ENCODE measurements at regions not wholly inside any gene's neighbourhood (a gene's known extent, or its start where the extent isn't known, plus 50 kb on each side); places are given as distances from the start of the nearest gene placed in this dataset.
"Not testable (repeated sequence)": the region's sequence is repeated elsewhere in the genome, so short reads cannot be mapped to it uniquely, and the experiment has no call there.

DNA sequence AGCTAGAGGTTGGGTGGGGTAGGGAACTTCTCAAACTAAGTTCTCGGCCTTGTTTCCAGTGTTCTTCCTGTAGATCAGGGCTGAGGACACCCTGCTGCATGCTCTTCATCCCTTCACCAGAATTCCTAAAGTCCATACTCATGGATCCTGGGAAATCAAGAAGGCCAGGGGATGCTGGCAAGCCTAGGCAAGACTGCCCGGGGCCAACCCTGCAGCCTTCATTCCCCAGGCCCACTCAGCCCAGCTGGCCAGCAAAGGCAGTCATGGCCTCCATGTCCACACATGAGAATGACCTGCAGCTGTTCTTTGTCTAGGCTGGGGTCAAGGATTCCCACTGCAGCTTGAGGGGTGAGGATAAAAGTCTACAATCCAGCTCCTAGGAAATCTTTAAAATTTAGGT is 109.3 kb upstream of the ETV6 start:
- DNase-seq = no peak

- DNase-seq = no peak
Observed at GRCh38 chr12:11540615-11541310, 108.7 kb upstream of the ETV6 start.

- DNase-seq = no peak
Observed at GRCh38 chr12:11542599-11542998, 106.9 kb upstream of the ETV6 start.

DNA sequence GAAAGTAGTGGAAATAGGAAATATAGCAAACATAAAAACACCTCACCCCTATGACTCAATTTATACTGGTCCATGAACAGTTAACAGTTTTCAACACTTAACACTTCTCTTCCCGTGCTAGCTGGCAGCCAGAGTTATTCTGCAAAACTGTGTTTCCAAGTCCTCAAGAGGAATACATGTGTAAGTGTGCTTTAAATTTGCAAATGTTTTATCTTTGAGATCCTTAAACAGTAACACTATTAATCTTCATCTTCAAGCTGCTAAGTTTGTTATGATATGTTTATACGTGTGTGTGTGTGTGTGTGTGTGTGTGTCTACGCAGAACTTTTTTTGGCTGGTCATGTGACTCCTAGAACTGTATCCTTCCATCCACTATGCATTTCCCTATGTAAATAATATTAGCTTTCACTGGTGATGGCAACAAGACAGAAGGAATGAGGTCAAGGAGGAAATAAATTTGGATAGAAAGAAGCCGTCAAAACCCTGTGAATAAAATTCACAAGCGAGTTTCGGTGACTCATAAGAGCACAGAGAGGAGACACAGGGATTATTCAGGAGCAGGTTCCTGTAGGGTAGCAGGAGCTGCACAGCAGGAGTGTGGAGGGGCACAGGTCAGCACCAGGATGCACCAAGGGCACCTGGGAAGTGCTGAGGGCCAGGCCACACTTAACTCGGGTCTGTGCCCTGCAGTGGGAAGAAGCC is 105.9 kb upstream of the ETV6 start:
- no peak for DNase-seq

DNA sequence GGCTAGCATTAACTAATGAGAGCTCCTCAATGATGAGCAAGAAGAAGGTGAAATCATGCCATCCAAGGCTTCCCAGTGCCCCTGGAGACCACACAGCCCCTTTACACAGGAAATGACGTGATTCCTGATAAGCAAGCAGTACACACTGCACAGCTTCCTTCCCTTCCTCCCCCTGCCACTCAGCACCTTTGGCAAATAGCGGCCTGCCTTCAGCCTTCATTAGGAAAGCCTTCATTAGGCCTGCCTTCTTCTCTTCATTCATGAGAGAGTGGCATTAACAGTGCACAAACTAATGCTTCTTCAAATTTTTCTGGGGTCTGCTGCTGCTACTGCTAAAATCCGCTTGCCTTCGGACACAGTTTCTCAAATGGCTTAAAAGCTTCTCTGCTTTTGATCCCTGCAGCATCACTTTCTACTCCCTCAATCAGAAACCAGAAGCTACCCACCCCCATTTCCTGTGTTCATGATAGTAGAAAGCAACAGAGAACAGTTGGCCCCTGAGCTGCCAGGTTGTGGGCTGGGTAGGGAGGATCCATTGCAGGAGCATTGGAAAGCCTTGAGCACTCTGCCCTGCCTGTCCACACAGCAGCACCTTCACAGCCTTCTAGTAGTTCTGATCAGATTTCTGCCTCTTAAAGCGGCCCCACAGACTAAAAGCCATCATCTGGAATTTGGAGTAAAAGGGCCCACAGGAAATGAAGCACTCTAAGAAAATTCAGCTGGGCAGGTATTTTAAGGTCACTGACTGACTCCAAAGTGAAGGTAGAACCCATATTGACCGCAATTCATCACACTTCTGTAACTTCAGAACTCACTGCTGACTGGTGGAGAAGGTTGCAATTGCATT is 103.8 kb upstream of the ETV6 start:
- DNase-seq = no peak

DNA sequence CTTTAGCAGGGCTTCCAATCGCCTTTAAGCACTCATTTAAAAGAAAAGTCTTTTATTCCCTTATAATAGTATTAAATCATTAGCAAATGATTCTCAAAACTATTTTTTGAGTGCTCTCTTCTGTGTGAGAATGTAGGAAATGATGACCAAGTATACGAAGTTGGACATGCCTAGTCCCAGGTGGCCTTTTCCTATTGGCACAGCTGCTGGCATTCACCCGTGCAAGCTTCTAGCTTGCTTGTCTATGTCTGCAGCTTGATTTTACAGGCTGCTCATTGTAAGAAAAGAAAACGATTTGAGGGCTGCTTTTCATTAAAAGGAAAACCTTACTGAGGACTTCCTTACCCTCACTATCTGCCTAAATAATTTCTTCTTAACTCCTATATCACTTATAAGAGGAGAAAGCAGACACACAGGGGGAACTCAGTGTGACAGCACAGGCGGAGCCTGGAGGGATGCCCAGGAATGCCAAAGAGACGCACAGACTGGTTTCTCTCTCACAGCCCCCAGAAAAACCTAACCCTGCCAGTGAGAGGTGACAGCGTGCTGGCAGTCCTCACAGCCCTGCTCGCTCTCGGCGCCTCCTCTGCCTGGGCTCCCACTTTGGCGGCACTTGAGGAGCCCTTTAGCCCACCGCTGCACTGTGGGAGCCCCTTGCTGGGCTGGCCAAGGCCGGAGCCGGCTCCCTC is 102.7 kb upstream of the ETV6 start:
- DNase-seq = peak; percentile 34

DNA sequence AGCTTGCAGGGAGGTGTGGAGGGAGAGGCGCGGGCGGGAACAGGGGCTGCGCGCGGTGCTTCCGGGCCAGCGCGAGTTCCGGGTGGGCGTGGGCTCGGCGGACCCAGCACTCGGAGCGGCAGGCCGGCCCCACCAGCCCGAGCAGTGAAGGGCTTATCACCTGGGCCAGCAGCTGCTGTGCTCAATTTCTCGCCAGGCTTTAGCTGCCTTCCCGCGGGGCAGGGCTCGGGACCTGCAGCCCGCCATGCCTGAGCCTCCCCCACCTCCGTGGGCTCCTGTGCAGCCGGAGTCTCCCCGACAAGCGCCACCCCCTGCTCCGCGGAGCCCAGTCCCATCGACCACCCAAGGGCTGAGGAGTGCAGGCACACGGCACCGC is 102.2 kb upstream of the ETV6 start:
- not testable (repeated sequence) for DNase-seq

DNA sequence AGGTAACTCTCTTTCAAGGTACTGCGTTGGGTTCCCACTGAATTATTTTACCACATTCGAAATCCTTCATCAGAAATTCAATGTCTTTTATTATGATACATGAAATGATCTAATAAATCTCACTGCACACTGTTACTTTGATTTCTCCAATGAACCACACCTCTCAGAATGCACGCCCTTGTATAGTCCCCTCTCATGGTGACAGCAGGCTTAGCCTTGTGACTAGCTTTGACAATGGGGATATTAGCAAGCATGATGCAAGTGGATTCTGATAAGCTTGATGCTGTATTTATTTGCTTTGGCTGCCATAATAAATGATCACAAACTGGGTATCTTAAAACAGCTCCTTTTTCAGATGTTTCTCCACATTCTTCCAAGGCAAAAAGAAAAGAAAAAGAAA is 100.4 kb upstream of the ETV6 start:
- DNase-seq = no peak

GRCh38 chr12:11553871-11554533 is 95.5 kb upstream of the ETV6 start:
- peak; percentile 62 for DNase-seq

DNA sequence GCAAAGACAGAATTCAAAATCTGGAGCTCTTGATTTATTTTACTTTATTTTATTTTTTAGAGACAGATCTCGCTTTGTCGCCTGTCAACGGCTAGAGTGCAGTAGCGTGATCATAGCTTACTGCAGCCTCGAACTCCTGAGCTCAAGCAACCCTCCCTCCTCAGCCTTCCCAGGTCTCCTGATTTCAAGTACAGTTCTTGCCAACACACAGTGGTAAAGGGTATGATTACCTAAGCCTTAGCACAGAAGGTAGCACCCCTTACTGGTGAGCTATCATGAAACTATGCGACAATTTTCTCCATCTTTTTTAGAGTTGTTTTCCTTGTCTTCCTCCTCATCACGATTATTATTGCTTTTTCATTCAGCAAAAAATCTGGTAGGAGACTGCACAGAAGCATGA is 94.3 kb upstream of the ETV6 start:
- no peak for DNase-seq

DNA sequence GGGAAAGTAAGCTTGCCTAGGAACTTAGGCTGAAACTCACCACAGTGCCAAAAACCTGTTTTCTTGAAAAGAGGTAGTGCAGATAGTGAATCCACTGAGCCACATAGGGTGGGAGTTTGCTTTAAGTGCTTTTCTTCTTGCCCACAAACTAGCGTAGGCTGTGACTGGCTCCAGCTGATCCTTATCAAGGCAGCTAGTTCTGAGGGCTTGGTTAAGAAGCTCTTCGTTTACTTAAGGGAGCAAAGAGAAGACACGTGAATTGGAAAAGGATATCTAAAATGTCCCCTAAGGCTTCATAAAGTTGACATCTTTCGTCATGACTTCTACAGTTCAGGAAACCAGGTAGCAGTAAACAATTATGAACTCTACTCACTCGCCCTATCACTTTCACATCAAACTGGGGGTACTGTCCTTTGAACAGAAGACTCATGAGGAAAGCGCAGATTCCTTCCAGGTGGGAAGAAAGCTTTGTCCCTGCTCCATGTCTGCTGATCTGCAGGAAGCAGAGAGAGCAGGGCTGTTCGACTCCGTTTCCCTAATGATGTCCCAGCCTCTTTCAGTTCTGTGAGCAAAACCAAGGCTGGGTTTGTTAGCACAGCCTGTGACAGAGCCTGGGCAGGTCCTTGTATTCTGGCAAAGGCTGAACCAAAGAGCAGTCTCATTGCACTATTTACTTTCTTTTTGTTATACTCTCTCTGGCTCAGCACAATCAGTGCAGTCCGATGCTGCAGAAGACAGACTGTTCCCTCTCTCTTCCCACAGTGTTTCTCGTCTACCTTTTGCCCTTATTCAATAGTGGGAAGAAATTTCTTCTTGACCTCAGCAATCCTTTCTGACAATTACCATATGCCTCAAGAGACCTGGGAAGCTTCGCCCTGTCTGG is 93.5 kb upstream of the ETV6 start:
- peak; percentile 16 for DNase-seq

DNA sequence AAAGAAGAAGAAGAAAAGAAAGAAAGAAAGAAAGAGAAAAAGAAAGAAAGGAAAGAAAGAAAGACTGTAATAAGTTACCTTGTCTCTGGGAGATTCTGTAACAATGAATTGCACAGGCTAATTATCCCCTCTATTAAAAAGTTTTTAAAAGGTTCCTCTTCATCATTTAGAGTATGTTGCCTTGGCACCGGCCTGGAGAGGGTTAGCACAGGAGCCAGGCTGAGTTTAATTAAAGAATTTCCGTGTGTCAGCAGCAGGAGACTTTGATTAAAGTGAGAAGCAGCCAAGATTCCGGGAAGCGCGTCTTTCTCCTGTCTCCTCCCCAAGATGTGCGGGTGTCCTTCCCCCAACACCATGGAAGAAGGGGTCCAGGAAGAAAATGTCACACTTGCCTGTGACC is 92.8 kb upstream of the ETV6 start:
- no peak for DNase-seq

GRCh38 chr12:11559626-11560340 is 89.7 kb upstream of the ETV6 start:
- DNase-seq = no peak

- no peak for DNase-seq
Observed at GRCh38 chr12:11561411-11561810, 88.1 kb upstream of the ETV6 start.

- no peak for DNase-seq
Observed at GRCh38 chr12:11563785-11564739, 85.4 kb upstream of the ETV6 start.

DNA sequence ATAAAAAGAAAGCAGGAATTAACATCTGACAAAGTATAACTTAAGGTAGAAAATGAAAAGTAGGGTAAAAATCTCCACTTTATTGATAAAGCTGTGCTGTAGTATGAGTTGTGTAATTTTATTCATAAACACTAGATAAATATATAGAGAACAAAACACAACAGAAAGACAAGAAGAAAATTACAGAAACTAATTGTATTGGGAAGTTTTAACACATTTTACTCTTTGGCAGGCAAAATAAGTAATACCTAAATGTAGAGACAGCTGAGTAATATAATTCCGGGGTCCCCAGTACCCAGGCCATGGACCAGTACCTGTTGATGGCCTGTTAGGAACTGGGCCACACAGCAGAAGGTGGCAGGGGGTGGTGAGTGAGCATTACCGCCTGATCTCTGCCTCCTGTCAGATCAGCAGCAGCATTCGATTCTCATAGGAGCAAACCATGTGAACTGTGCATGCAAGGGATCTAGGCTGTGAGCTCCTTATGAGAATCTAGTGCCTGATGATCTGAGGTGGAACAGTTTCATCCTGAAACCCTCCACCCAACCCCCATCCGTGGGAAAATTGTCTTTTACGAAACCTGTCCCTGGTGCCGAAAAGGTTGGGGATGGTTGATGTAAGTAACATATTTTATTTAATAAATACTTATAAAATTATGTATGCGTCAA is 84.4 kb upstream of the ETV6 start:
- DNase-seq = no peak

DNA sequence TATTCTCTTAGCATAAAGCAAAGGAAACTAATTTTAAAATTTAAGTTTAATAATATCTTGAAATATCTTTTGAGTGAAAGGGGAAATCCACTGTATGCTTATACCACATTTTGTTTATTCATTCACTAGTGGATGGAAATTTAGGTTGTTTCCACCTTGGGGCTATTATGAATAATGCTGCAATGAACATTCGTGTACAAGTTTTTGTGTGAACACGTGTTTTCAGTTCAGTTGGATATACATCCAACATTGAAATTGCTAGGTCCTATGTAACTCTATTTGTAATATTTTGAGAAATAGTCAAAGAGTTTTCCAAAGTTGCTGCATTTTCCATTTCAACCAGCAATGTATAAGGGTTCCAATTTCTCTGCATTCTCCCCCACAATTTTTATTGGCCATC is 83.7 kb upstream of the ETV6 start:
- no peak for DNase-seq

- DNase-seq = no peak
Observed at GRCh38 chr12:11568155-11568761, 81.2 kb upstream of the ETV6 start.
